Loucy (cell line): ENCODE measurements at regions not wholly inside any gene's neighbourhood (a gene's known extent, or its start where the extent isn't known, plus 50 kb on each side); places are given as distances from the start of the nearest gene placed in this dataset.

Experiments
- H2AFZ ChIP-seq: fragments of 200-600 bp; sonication (generic); 2 replicates; pipeline ENCODE4 v1.6.0; 2016; ENCODE audit warnings: antibody characterized with exemption, mild to moderate bottlenecking, low read length, moderate library complexity
- H3F3A ChIP-seq: fragments of 200-600 bp; 2 replicates; pipeline ENCODE4 v1.6.0; 2016; ENCODE audit warnings: antibody characterized with exemption, low read depth, mild to moderate bottlenecking
- H3K27me3 ChIP-seq: fragments of 200-600 bp; sonication (generic); 2 replicates; pipeline ENCODE4 v1.6.1; 2014; ENCODE audit warnings: low read length, mild to moderate bottlenecking; ENCODE audit not compliant: insufficient read depth, poor library complexity, severe bottlenecking
- H3K36me3 ChIP-seq: fragments of 200-600 bp; sonication (generic); 2 replicates; pipeline ENCODE4 v1.6.1; 2016; ENCODE audit warnings: low read length; ENCODE audit not compliant: insufficient read depth
- H3K4me1 ChIP-seq: fragments of 200-600 bp; sonication (generic); 2 replicates; pipeline ENCODE4 v1.5.1; 2014; ENCODE audit warnings: low read length, mild to moderate bottlenecking; ENCODE audit not compliant: insufficient read depth, poor library complexity, severe bottlenecking
- H3K4me2 ChIP-seq: fragments of 200-600 bp; sonication (generic); 2 replicates; pipeline ENCODE4 v1.6.0; 2014; ENCODE audit warnings: antibody characterized with exemption, low read length, low read depth, mild to moderate bottlenecking; ENCODE audit not compliant: poor library complexity, severe bottlenecking
- H3K4me3 ChIP-seq: fragments of 200-600 bp; sonication (generic); 2 replicates; pipeline ENCODE4 v1.5.1; 2014; ENCODE audit warnings: low read length, mild to moderate bottlenecking, mixed read lengths; ENCODE audit not compliant: poor library complexity, severe bottlenecking
- H3K79me2 ChIP-seq: fragments of 200-600 bp; sonication (generic); 2 replicates; pipeline ENCODE4 v1.6.1; 2014; ENCODE audit warnings: low read length; ENCODE audit not compliant: insufficient read depth
- H3K9ac ChIP-seq: fragments of 200-600 bp; sonication (generic); 2 replicates; pipeline ENCODE4 v1.6.0; 2014; ENCODE audit warnings: mild to moderate bottlenecking, low read depth, low read length, moderate library complexity; ENCODE audit not compliant: poor library complexity, severe bottlenecking
- H3K9me2 ChIP-seq: fragments of 200-600 bp; sonication (generic); replicated peaks from 2 replicates; pipeline ENCODE4 v1.6.1; 2016; ENCODE audit warnings: low read depth, low read length, mixed read lengths
- H3K9me3 ChIP-seq: fragments of 200-600 bp; sonication (generic); 2 replicates; pipeline ENCODE4 v1.6.1; 2014; ENCODE audit warnings: mild to moderate bottlenecking, antibody characterized with exemption, low read length, low read depth; ENCODE audit not compliant: insufficient read depth
- H4K20me1 ChIP-seq: fragments of 200-600 bp; sonication (generic); 2 replicates; pipeline ENCODE4 v1.6.0; 2014; ENCODE audit warnings: antibody characterized with exemption, low read length, mild to moderate bottlenecking; ENCODE audit not compliant: insufficient read depth, poor library complexity, severe bottlenecking
- EZH2phosphoT487 ChIP-seq: fragments of 200-600 bp; IDR thresholded peaks from 2 replicates; pipeline ENCODE4 v1.6.1; 2018; ENCODE audit warnings: antibody characterized with exemption, mild to moderate bottlenecking, moderate library complexity, borderline replicate concordance
- TF ChIP-seq, protein P1 (sequence below): fragments of 200-600 bp; sonication (generic); conservative IDR thresholded peaks from 2 replicates; pipeline ENCODE4 v1.5.1; 2014; ENCODE audit warnings: mild to moderate bottlenecking, antibody characterized with exemption, low read length

DNA sequence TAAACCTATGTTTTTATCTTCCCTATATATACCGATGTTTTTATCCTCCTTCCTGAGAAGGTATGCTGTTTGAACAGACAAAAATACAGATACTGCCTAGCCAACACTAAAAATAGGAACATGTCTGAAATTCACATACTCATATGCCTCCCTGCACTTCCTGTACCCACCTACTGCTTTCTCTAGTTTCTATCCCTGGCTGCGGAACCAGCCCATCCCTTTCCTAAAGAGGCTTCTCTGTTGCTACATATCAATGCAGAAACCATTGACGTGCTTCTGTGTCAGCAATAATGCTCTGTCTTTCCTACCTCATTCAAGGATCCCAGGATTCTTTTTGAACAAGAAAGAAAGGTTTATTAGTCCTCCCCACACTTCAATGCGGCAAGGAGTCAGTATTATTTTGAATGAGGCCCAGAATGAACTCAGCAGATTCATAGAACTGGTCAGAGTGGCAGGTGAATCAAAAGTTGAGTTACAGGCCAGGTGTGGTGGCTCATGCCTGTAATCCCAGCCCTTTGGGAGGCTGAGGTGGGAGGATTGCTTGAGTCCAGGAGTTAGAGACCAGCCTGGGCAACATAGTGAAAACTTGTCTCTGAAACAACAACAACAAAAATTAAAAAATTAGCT, 67.8 kb upstream of the NAP1L1 start:
- no peaks in the 10 kb centered on the region for H3K9me3 ChIP-seq
- H3K9ac ChIP-seq: no peak overlapping the region
- H3K79me2 ChIP-seq: no peaks in the 10 kb centered on the region
- H3K36me3 ChIP-seq: no peaks in the 10 kb centered on the region
- no peaks in the 10 kb centered on the region for H3K27me3 ChIP-seq
- no peak overlapping the region for H2AFZ ChIP-seq
- H3K9me2 ChIP-seq: no peaks in the 10 kb centered on the region
- no peaks in the 10 kb centered on the region for H4K20me1 ChIP-seq
- no peak for TF ChIP-seq EZH2phosphoT487
- TF ChIP-seq, protein P1, sequence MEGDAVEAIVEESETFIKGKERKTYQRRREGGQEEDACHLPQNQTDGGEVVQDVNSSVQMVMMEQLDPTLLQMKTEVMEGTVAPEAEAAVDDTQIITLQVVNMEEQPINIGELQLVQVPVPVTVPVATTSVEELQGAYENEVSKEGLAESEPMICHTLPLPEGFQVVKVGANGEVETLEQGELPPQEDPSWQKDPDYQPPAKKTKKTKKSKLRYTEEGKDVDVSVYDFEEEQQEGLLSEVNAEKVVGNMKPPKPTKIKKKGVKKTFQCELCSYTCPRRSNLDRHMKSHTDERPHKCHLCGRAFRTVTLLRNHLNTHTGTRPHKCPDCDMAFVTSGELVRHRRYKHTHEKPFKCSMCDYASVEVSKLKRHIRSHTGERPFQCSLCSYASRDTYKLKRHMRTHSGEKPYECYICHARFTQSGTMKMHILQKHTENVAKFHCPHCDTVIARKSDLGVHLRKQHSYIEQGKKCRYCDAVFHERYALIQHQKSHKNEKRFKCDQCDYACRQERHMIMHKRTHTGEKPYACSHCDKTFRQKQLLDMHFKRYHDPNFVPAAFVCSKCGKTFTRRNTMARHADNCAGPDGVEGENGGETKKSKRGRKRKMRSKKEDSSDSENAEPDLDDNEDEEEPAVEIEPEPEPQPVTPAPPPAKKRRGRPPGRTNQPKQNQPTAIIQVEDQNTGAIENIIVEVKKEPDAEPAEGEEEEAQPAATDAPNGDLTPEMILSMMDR: no peak
- H3K4me1 ChIP-seq: no peaks in the 10 kb centered on the region
- no peaks in the 10 kb centered on the region for H3F3A ChIP-seq
- H3K4me3 ChIP-seq: no peak overlapping the region
- H3K4me2 ChIP-seq: no peak overlapping the region

- H4K20me1 ChIP-seq: no peaks in the 10 kb centered on the region
- peaks cover 10% of the 10 kb centered on the region for H3K4me1 ChIP-seq
- H3F3A ChIP-seq: no peaks in the 10 kb centered on the region
- H3K27me3 ChIP-seq: no peaks in the 10 kb centered on the region
- no peak for TF ChIP-seq EZH2phosphoT487
- TF ChIP-seq, protein P1: no peak
- no peak overlapping the region for H3K9ac ChIP-seq
- no peaks in the 10 kb centered on the region for H3K9me2 ChIP-seq
- H3K4me3 ChIP-seq: no peak overlapping the region
- no peak overlapping the region for H3K4me2 ChIP-seq
- no peaks in the 10 kb centered on the region for H3K9me3 ChIP-seq
- H2AFZ ChIP-seq: no peak overlapping the region
- no peaks in the 10 kb centered on the region for H3K36me3 ChIP-seq
- no peaks in the 10 kb centered on the region for H3K79me2 ChIP-seq
Observed at GRCh38 chr12:76144245-76144549, 59.7 kb upstream of the NAP1L1 start.

DNA sequence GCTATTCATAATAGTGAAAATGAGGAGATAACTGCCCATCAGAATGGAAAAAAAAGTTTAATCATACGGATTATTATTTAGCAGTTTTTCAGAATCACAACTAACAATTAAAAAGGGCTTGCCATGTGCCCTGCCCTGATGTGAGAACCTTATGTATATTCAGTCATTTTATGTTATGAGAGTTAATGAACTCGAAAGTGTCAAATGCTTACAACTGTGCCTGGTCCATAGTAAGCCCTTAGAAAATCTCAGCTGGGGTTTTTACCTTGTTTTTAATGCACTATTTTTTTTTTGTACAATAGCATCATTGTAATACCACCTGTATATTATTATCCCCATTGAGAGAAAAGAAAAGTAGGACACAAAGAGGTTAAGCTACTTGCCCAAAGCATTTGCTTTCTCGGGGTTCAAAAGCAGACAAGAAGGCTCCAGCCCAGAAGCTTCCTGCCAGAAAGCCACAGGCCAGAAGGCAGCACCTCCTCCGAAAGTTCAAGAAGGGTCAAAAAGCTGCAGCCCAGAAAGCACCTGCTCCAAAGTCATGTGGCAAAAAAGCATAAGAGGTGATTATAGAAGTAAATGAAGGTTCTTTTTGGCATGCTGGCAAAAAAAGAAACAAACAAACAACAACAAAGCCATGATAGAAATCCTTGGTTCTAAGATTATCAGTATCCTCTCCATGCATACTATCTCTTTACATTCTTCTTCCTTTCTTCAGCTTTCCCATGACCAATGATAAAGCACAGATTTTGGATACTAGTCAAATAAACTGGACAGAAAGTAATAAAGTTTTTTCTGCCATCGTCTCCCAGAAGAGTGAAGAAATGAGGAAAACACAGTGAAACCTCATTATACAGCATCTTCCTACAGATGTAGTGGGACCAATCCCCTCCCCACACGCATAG, 59.1 kb upstream of the NAP1L1 start:
- Histone ChIP-seq H2AFZ (no peak overlapping the region), H3K36me3 (no peaks in the 10 kb centered on the region), H3K4me1 (peaks cover 10% of the 10 kb centered on the region), H3K9me3 (no peaks in the 10 kb centered on the region; the same call in 1 of the 2 replicates), H3K9me2 (no peaks in the 10 kb centered on the region), H3K4me3 (peak overlapping the region; percentile 8), H3K79me2 (no peaks in the 10 kb centered on the region), H3F3A (no peaks in the 10 kb centered on the region), H3K4me2 (peak overlapping the region; percentile 29), H4K20me1 (no peaks in the 10 kb centered on the region), H3K27me3 (no peaks in the 10 kb centered on the region), H3K9ac (no peak overlapping the region)
- TF ChIP-seq, protein P1: no peak
- no peak for TF ChIP-seq EZH2phosphoT487
